ENCODE measurements at regions not wholly inside any gene's neighbourhood (a gene's known extent, or its start where the extent isn't known, plus 50 kb on each side); places are given as distances from the start of the nearest gene placed in this dataset.

DNA sequence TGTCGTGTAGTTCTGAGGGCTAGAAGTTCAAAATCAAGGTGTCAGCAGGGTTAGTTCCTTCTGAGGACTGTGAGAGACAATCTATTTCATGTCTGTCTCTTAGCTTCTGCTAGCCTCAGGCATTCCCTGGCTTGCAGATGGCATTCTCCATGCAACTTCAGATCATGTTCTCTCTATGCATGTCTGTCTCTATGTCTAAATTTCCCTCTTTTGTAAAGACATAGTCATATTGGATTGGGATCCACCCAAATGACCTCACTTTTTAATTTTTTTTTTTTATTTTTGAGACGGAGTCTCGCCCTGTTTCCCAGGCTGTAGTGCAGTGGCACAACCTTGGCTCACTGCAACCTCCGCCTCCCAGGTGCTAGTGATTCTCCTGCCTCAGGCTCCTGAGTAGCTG lies 104.6 kb downstream of the RAP2B start:
- TF ChIP-seq, protein P1, sequence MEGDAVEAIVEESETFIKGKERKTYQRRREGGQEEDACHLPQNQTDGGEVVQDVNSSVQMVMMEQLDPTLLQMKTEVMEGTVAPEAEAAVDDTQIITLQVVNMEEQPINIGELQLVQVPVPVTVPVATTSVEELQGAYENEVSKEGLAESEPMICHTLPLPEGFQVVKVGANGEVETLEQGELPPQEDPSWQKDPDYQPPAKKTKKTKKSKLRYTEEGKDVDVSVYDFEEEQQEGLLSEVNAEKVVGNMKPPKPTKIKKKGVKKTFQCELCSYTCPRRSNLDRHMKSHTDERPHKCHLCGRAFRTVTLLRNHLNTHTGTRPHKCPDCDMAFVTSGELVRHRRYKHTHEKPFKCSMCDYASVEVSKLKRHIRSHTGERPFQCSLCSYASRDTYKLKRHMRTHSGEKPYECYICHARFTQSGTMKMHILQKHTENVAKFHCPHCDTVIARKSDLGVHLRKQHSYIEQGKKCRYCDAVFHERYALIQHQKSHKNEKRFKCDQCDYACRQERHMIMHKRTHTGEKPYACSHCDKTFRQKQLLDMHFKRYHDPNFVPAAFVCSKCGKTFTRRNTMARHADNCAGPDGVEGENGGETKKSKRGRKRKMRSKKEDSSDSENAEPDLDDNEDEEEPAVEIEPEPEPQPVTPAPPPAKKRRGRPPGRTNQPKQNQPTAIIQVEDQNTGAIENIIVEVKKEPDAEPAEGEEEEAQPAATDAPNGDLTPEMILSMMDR (IDR thresholded peaks at IDR 0.05) = no peak
- TF ChIP-seq POLR2AphosphoS5 (IDR thresholded peaks at IDR 0.05) (no peak), POLR2A (IDR thresholded peaks at IDR 0.05; ENCODE audit: low read depth) (no peak), EP300 (IDR thresholded peaks at IDR 0.05) (no peak)
- H3K27me3 ChIP-seq = no peaks in the 10 kb centered on the region
- DNase-seq (ENCODE audit: extremely low spot score) = no peak

DNA sequence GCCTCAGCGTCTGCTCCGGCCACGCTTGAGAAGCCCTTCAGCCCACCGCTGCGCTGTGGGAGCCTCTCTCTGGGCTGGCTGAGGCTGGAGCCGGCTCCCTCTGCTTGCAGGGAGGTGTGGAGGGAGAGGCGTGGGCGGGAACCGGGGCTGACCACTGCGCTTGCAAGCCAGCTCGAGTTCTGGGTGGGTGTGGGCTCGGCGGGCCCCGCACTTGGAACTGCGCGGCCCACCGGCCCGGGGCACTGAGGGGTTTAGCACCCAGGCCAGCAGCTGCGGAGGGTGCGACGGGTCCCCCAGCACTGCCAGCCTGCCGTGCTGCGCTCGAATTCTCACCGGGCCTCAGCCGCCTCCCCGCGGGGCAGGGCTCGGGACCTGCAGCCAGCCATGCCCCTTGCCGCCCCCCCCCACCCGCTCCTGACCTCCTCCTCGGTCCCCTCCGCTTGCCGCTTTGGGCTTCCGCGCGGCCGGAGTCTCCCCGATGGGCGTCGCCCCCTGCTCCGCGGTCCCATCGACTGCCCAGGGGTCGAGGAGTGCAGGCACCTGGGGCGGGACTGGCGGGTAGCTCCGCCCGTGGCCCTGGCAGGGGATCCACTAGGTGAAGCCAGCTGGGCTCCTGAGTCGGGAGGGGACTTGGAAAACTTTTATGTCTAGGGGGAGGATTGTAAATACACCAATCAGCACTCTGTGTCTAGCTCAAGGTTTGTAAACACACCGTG lies 106.7 kb downstream of the RAP2B start:
- Histone ChIP-seq H3K27me3 (no peaks in the 10 kb centered on the region), H3K36me3 (no peaks in the 10 kb centered on the region), H3K4me1 (peaks cover 0 to 1% (median 0%) of the 10 kb centered on the region in 4 donors), H3K9me3 (no peaks in the 10 kb centered on the region), H3K27ac (replicated peaks in 1 of 4) (no peak overlapping the region), H3K4me3 (no peak overlapping the region)
- WGBS = 96% methylated on average over 34 of the region's 51 CpGs
- DNase-seq (ENCODE audit: extremely low spot score) = no peak
- TF ChIP-seq EP300 (IDR thresholded peaks at IDR 0.05) (no peak), POLR2AphosphoS5 (IDR thresholded peaks at IDR 0.05) (no peak), POLR2A (IDR thresholded peaks at IDR 0.05; ENCODE audit: low read depth) (no peak)
- TF ChIP-seq, protein P1 (IDR thresholded peaks at IDR 0.05) = no peak
- intact Hi-C loops (cut with DNase I) = no loop called here

More for the DNA sequence above, 104.6 kb downstream of the RAP2B start:
- intact Hi-C loops (cut with DNase I) = no loop called here
- H3K9me3 ChIP-seq = no peaks in the 10 kb centered on the region
- H3K4me3 ChIP-seq = no peak overlapping the region
- H3K4me1 ChIP-seq = no peaks in the 10 kb centered on the region
- H3K36me3 ChIP-seq = no peaks in the 10 kb centered on the region
- WGBS = 91% methylated on average over 4 of the region's 4 CpGs
- H3K27ac ChIP-seq (replicated peaks in 1 of 4) = no peak overlapping the region

DNA sequence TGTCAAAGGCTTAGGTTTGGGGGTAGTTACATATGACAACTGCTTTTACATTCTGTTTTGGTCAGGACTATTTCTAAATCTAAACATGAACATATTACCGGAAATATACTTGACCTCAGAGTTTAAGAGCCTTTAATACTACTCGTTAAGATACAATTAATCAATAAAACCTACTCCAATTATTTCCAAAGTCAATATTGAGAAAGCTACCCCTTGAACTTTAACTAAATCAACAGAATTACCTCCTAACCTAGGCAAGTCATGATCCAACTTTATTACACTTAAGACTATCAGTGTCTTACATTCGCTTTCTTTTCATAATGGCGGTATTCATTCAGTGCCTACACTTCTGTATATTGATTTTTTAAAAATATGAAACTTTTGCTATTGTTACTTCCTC lies 107.7 kb downstream of the RAP2B start:
- H3K4me1 ChIP-seq = peaks cover 0 to 4% (median 0%) of the 10 kb centered on the region in 4 donors
- DNase-seq (ENCODE audit: extremely low spot score) = no peak
- intact Hi-C loops (cut with DNase I) = no loop called here
- no peak overlapping the region for H3K4me3 ChIP-seq
- no peaks in the 10 kb centered on the region for H3K36me3 ChIP-seq
- H3K27me3 ChIP-seq = no peaks in the 10 kb centered on the region
- no peak for TF ChIP-seq POLR2A (IDR thresholded peaks at IDR 0.05; ENCODE audit: low read depth)
- TF ChIP-seq POLR2AphosphoS5 (IDR thresholded peaks at IDR 0.05) = no peak
- TF ChIP-seq, protein P1 (IDR thresholded peaks at IDR 0.05) = no peak
- TF ChIP-seq EP300 (IDR thresholded peaks at IDR 0.05) = no peak
- no peaks in the 10 kb centered on the region for H3K9me3 ChIP-seq
- 83% methylated on average over 4 of the region's 4 CpGs for WGBS
- H3K27ac ChIP-seq (replicated peaks in 1 of 4) = no peak overlapping the region

DNA sequence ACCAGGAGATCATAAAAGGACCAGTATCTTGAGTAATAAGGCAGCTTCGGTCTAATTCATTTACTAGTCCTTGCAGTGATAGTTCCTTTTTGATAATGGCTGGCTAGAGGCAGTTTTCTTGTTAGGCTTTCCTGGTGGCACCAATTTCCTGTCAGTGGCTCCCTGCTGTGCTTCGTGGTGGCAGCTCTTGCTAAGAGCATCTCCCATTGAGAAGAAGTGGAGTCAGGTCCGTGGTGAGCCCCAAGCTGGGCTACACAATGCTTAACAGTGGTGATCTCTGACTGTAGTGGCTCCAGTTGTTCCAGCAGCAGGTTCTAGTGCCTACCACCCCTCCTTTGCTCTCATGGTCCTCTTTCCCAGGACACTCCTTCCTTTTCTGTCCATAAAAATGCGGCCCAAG lies 111.2 kb downstream of the RAP2B start:
- 93% methylated on average over 4 of the region's 4 CpGs for WGBS
- H3K4me3 ChIP-seq = no peak overlapping the region

More for the DNA sequence above, 111.2 kb downstream of the RAP2B start:
- intact Hi-C loops (cut with DNase I) = no loop called here
- Histone ChIP-seq H3K36me3 (no peaks in the 10 kb centered on the region), H3K4me1 (peaks cover 0 to 4% (median 0%) of the 10 kb centered on the region in 4 donors), H3K27me3 (no peaks in the 10 kb centered on the region), H3K27ac (replicated peaks in 1 of 4) (no peak overlapping the region), H3K9me3 (no peaks in the 10 kb centered on the region)
- DNase-seq (ENCODE audit: extremely low spot score) = no peak
- TF ChIP-seq, protein P1 (IDR thresholded peaks at IDR 0.05) = no peak
- TF ChIP-seq EP300 (IDR thresholded peaks at IDR 0.05) (no peak), POLR2AphosphoS5 (IDR thresholded peaks at IDR 0.05) (no peak), POLR2A (IDR thresholded peaks at IDR 0.05; ENCODE audit: low read depth) (no peak)

Measured in esophagus muscularis mucosa (tissue), 4 donors.